RWPE2 (cell line): ENCODE measurements at regions not wholly inside any gene's neighbourhood (a gene's known extent, or its start where the extent isn't known, plus 50 kb on each side); places are given as distances from the start of the nearest gene placed in this dataset.
A peak's percentile ranks its signal among the peaks of the same experiment; 100 is the strongest.

Experiments used
- ATAC-seq: fragments of 200-7000 bp; cut with Tn5 transposase; 3 replicates; pipeline ENCODE4 v1.9.1; 2021; ENCODE audit warnings: low read depth
- DNase-seq: peaks from one replicate; pipeline ENCODE4 v3.0.0-alpha.2; 2020; ENCODE audit warnings: low spot score
- H3K27ac ChIP-seq: fragments of 450-650 bp; 2 replicates; pipeline ENCODE4 v1.5.1; 2017; ENCODE audit warnings: mild to moderate bottlenecking; ENCODE audit not compliant: poor library complexity, severe bottlenecking
- H3K27me3 ChIP-seq: fragments of 250-450 bp; sonication (Bioruptor Pico); 2 replicates; pipeline ENCODE4 v1.5.1; 2021; ENCODE audit warnings: mild to moderate bottlenecking, moderate library complexity; ENCODE audit not compliant: insufficient read depth, poor library complexity, severe bottlenecking
- H3K36me3 ChIP-seq: fragments of 250-450 bp; sonication (Bioruptor Pico); 2 replicates; pipeline ENCODE4 v1.5.1; 2020; ENCODE audit warnings: low read depth, mild to moderate bottlenecking, moderate library complexity
- H3K4me1 ChIP-seq: fragments of 250-450 bp; sonication (Bioruptor Pico); 2 replicates; pipeline ENCODE4 v1.5.1; 2021; ENCODE audit warnings: mild to moderate bottlenecking, moderate library complexity; ENCODE audit not compliant: insufficient read depth, poor library complexity, severe bottlenecking
- H3K4me3 ChIP-seq: fragments of 250-450 bp; sonication (Bioruptor Pico); 2 replicates; pipeline ENCODE4 v1.5.1; 2021; ENCODE audit warnings: mild to moderate bottlenecking, moderate library complexity; ENCODE audit not compliant: severe bottlenecking
- H3K9me3 ChIP-seq: fragments of 250-450 bp; sonication (Bioruptor Pico); 2 replicates; pipeline ENCODE4 v1.5.1; 2021; ENCODE audit warnings: mild to moderate bottlenecking, moderate library complexity; ENCODE audit not compliant: severe bottlenecking
- CTCF ChIP-seq: fragments of 450-650 bp; IDR thresholded peaks from one replicate; pipeline ENCODE4 v1.5.1; 2017; ENCODE audit warnings: mild to moderate bottlenecking, moderate library complexity; ENCODE audit not compliant: poor library complexity, severe bottlenecking

GRCh38 chr3:88997260-88997659 is 110.2 kb upstream of the EPHA3 start:
- Histone ChIP-seq H3K27me3 (no peaks in the 10 kb centered on the region), H3K4me1 (peaks cover 4% of the 10 kb centered on the region), H3K9me3 (no peaks in the 10 kb centered on the region), H3K27ac (no peak overlapping the region), H3K36me3 (no peaks in the 10 kb centered on the region), H3K4me3 (no peak overlapping the region)
- ATAC-seq, result peak; percentile 68
- no peak for DNase-seq
- no peak for TF ChIP-seq CTCF

- no peak for TF ChIP-seq CTCF
- Histone ChIP-seq H3K4me1 (peaks cover 4% of the 10 kb centered on the region), H3K9me3 (no peaks in the 10 kb centered on the region), H3K27me3 (no peaks in the 10 kb centered on the region), H3K36me3 (no peaks in the 10 kb centered on the region), H3K4me3 (no peak overlapping the region), H3K27ac (no peak overlapping the region)
- DNase-seq, result no peak
- no peak for ATAC-seq
Measured at GRCh38 chr3:89000886-89001285, 106.5 kb upstream of the EPHA3 start.

GRCh38 chr3:89002191-89002590 is 105.2 kb upstream of the EPHA3 start:
- ATAC-seq, result no peak
- Histone ChIP-seq H3K4me3 (no peak overlapping the region), H3K4me1 (peaks cover 4% of the 10 kb centered on the region), H3K27ac (no peak overlapping the region), H3K27me3 (no peaks in the 10 kb centered on the region), H3K9me3 (no peaks in the 10 kb centered on the region), H3K36me3 (no peaks in the 10 kb centered on the region)
- DNase-seq, result no peak
- no peak for TF ChIP-seq CTCF

GRCh38 chr3:89013536-89013935 is 93.9 kb upstream of the EPHA3 start:
- no peak for TF ChIP-seq CTCF
- no peaks in the 10 kb centered on the region for H3K4me1 ChIP-seq
- ATAC-seq (no peak), DNase-seq (no peak)
- H3K27me3 ChIP-seq, result no peaks in the 10 kb centered on the region
- no peaks in the 10 kb centered on the region for H3K9me3 ChIP-seq
- no peaks in the 10 kb centered on the region for H3K36me3 ChIP-seq
- H3K27ac ChIP-seq, result no peak overlapping the region
- H3K4me3 ChIP-seq, result no peak overlapping the region

GRCh38 chr3:89017531-89017930 is 89.9 kb upstream of the EPHA3 start:
- no peaks in the 10 kb centered on the region for H3K36me3 ChIP-seq
- DNase-seq, result no peak
- no peaks in the 10 kb centered on the region for H3K4me1 ChIP-seq
- H3K4me3 ChIP-seq, result no peak overlapping the region
- ATAC-seq, result no peak
- H3K27me3 ChIP-seq, result no peaks in the 10 kb centered on the region
- H3K9me3 ChIP-seq, result no peaks in the 10 kb centered on the region
- H3K27ac ChIP-seq, result no peak overlapping the region
- TF ChIP-seq CTCF, result no peak
